GM12865 (cell line): ENCODE measurements at regions not wholly inside any gene's neighbourhood (a gene's known extent, or its start where the extent isn't known, plus 50 kb on each side); places are given as distances from the start of the nearest gene placed in this dataset.

Source experiments
- DNase-seq: peaks from one replicate; pipeline ENCODE4 v3.0.0; 2010; ENCODE audit warnings: low read depth
- H3K4me3 ChIP-seq: 2 replicates; pipeline ENCODE4 v1.5.1; 2011; ENCODE audit warnings: mild to moderate bottlenecking, low read depth, low read length, control low read depth
- TF ChIP-seq, protein P1 (sequence below): IDR thresholded peaks from 2 replicates; pipeline ENCODE4 v1.5.1; 2011; ENCODE audit warnings: low read length, control low read depth, low read depth, inconsistent platforms; ENCODE audit not compliant: insufficient read depth; ENCODE audit errors: missing control alignments

DNA sequence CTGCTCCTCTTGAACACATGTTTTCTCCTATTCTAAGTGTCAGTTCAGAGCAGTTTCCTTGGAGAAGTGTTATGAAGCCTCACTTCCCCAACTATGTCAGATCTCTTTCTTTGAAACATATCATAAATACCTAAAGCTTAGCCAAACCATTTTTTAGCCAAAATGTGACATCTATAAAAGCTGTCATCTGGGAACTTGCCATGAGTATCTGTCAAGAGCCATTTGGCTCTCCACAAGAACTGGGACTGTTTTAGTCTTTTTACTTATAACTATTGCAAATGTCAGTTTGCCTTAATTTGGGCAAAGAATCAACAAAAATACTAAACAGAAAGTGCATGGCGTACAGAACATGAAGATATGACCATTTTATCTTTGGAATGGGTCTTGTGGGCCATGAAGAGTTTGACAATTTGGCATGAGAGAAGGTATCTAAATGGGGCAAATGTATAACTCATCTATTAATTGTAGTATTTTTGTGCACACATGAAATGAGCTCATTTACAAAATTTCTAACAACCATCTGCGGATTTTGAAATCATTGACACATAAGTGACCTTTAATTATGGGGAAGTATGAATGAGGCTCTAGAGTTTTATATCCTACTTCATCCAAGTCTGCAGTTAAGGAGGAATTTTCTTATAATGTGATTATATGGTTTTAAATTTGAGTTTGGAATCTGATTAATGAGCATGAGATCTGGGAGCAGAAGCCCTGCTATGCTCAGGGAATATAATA lies 129.1 kb upstream of the PACRGL start:
- no peak for DNase-seq
- TF ChIP-seq, protein P1, sequence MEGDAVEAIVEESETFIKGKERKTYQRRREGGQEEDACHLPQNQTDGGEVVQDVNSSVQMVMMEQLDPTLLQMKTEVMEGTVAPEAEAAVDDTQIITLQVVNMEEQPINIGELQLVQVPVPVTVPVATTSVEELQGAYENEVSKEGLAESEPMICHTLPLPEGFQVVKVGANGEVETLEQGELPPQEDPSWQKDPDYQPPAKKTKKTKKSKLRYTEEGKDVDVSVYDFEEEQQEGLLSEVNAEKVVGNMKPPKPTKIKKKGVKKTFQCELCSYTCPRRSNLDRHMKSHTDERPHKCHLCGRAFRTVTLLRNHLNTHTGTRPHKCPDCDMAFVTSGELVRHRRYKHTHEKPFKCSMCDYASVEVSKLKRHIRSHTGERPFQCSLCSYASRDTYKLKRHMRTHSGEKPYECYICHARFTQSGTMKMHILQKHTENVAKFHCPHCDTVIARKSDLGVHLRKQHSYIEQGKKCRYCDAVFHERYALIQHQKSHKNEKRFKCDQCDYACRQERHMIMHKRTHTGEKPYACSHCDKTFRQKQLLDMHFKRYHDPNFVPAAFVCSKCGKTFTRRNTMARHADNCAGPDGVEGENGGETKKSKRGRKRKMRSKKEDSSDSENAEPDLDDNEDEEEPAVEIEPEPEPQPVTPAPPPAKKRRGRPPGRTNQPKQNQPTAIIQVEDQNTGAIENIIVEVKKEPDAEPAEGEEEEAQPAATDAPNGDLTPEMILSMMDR = no peak
- H3K4me3 ChIP-seq = no peak overlapping the region

DNA sequence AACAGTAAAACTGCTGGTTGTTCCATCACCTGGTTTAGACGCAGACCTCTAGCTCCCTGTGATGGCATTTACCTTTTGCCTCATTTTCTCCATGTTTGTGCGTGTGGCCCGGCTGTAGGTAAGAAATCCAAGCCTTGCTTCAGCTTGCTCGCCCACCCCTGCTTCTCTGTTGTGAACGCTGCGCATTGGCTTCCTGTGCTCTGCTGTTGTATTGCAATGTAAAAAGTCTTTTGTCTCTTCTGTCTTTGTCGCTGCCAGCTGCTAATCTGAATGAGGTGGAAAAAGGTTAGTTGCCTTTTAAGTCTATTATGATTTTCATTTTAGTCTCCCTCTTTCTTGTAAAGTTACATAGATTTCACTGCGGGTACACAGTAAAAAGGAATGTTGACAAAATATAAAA lies 127.3 kb upstream of the PACRGL start:
- TF ChIP-seq, protein P1 = no peak
- DNase-seq = no peak
- no peak overlapping the region for H3K4me3 ChIP-seq

DNA sequence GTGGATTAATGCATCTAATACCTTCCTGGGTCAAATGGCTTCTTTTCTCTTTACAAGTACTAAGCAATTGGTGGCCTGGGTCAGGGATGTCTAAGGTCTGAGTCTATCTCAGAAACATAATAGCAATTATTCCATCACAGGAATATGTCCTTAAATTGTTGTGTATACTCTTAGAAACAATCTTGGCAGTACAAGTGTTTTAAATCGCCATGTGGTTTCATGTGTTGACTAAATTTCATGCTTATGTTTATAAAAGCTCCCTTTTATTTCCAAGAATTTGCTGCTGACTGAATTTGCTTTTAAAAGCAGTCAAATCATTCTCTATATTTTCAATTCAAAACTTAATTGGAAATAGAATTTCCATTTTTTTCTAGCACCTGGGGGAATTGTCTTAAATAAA lies 125.3 kb upstream of the PACRGL start:
- no peak for DNase-seq
- TF ChIP-seq, protein P1 = no peak
- no peak overlapping the region for H3K4me3 ChIP-seq

DNA sequence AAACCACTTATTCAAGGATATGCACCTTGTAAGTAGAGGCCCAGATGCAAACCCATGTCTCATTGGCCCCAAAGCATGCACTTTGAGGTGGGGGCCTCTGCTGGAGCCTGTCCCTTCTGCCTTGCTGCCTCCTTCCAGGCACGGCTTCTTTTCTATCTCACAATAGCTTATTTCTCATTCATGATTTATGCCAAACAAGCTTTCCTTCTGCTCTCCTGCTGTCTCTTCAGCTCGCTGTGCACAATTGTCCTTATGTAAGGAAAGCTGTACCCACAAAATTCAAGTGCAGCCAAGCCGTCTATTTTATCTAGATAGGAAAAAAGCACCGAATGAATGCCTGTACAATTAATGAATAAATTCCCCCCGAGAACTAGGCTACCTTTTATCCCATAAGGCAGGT lies 124.8 kb upstream of the PACRGL start:
- TF ChIP-seq, protein P1 = no peak
- no peak for DNase-seq
- no peak overlapping the region for H3K4me3 ChIP-seq

DNA sequence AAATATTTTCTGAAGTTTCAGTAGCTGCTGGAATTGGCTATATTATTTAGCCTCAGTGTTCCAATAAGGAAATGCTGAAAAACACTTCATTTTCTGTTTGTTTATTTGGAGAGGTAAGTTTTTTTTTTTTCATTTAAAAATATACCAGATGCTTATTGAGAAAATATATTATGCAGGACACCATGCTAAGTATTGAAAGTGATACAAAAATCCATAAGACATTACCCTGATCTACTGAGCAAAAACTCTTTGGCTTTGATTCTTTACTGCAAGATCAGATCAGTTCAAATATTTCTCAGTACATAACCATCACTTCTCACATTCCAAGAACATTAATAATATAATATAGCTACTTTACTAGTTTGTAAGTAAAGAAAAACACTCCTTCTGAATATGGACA lies 123.4 kb upstream of the PACRGL start:
- H3K4me3 ChIP-seq = no peak overlapping the region
- no peak for DNase-seq
- TF ChIP-seq, protein P1 = no peak

DNA sequence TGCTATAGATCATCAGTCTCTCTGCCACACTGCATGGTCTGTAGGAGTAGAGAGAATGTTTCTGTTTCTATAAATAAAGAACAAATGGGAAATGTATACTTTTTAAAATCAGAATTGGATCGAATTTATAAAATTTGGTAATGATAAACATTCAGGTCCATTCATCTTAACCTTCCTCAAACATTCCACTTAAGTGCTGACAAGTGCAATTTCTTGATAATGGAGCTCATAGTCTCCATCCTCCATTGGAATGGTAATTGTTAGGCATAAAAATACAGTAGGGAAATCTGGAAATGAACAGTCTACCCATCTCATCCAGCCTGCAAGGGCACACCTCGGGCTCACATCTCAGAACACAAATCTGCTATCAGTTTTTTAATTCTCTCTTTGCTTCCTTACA lies 122.6 kb upstream of the PACRGL start:
- no peak for DNase-seq
- TF ChIP-seq, protein P1 = no peak
- H3K4me3 ChIP-seq = no peak overlapping the region

DNA sequence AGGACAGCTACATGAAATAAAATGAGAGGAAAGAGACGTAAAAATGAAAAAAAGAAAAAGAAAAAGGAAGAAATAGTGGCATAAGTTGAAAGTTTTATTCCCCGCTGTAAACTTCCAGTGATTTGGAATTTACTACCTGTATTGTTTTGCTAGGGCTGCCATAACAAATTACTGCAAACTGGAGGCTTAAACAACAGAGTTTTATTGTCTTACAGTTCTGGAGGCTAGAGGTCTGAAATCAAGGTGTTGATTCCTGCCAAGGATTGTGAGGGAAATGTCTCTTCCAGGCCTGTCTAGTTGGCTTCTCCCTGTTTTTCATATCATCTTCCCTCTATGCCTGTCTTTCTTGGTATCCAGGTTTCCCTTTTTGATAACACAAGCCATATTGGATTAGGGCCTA lies 119.4 kb upstream of the PACRGL start:
- no peak overlapping the region for H3K4me3 ChIP-seq
- TF ChIP-seq, protein P1 = no peak
- no peak for DNase-seq
